Heart left ventricle (tissue), 13 donors: ENCODE measurements at regions not wholly inside any gene's neighbourhood (a gene's known extent, or its start where the extent isn't known, plus 50 kb on each side); places are given as distances from the start of the nearest gene placed in this dataset.
A peak's percentile ranks its signal among the peaks of the same experiment; 100 is the strongest.

Experiments used
- POLR2A ChIP-seq, 2 donors: fragments of 450-650 bp; IDR thresholded peaks; one replicate each; pipeline ENCODE4 v1.6.1; 2017; ENCODE audit warnings: antibody characterized with exemption in 2 of 2, mild to moderate bottlenecking in 2 of 2, moderate library complexity in 2 of 2
- TF ChIP-seq, protein P1 (sequence below), 12 donors: fragments of 200-600 bp; sonication (generic) in 4 of 12; IDR thresholded peaks; one replicate each; pipeline versions ENCODE4 v1.5.0 to v1.8.0; 2018 to 2022; ENCODE audit warnings: antibody characterized with exemption in 12 of 12, mild to moderate bottlenecking in 5 of 12
- donor health status: ischemic (EF 13 %, LVEDD 7.1; RV severe dilation, severe dysfunction).
- donor health status: DM: no; HTN: yes; CAD: no.
- donor health status: DM: no; HTN: no; CAD: no.
- donor health status: ischemic (EF 25% LVEDD 6.9; RV normal size, moderate dysfunction).
- donor health status: ischemic (EF 25% LVEDD 5.7; RV mildly dilated, moderate dysfunction).
- donor health status: ischemic (EF 35%, LVEDD 5.7; RV mildly dilated, moderate dysfunction).
- donor health status: nonischemic (EF 11% LVEDD 7.7; RV severe dilation, severe dysfunction).
- donor health status: DM: yes; HTN: yes; CAD: no.
- donor health status: PGD.
- donor health status: ischemic (EF 29% LVEDD 5.4; RV normal size, mild dysfunction).
- donor health status: nonischemic (EF 23%, LVEDD 6.1; RV moderate dilation, normal function).

DNA sequence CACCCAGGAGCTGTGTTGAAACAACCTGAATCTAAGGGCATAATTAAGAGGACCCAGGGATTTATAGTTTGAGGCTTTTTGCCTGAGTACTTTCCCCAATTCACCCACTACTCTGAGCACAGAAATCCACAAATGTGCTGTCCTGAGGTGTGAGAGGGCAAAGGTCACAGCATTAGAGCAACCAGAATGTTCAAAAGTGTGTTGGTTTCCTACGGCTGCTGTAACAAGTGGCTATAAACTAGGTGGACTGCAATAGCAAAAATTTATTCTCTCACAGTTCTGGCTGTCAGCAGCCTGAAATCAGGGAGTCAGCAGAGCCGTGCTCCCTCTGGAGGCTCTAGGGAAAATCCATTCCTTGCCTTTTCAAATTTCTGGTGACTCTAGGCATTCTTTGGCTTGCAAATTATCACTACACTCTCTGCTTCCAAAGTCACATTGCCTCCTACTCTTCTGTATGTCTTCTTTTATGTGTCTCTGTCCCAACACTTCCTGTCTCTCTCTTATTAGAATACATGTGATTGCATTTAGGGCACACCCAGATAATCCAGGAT, 91.4 kb upstream of the TACR1 start:
- no peak for TF ChIP-seq POLR2A (IDR thresholded peaks at IDR 0.05)
- TF ChIP-seq, protein P1, sequence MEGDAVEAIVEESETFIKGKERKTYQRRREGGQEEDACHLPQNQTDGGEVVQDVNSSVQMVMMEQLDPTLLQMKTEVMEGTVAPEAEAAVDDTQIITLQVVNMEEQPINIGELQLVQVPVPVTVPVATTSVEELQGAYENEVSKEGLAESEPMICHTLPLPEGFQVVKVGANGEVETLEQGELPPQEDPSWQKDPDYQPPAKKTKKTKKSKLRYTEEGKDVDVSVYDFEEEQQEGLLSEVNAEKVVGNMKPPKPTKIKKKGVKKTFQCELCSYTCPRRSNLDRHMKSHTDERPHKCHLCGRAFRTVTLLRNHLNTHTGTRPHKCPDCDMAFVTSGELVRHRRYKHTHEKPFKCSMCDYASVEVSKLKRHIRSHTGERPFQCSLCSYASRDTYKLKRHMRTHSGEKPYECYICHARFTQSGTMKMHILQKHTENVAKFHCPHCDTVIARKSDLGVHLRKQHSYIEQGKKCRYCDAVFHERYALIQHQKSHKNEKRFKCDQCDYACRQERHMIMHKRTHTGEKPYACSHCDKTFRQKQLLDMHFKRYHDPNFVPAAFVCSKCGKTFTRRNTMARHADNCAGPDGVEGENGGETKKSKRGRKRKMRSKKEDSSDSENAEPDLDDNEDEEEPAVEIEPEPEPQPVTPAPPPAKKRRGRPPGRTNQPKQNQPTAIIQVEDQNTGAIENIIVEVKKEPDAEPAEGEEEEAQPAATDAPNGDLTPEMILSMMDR (IDR thresholded peaks at IDR 0.05) = peak in 4 of 12 donors; percentile 12 to 28 (median 19)
